ENCODE measurements at regions not wholly inside any gene's neighbourhood (a gene's known extent, or its start where the extent isn't known, plus 50 kb on each side); places are given as distances from the start of the nearest gene placed in this dataset.
"Not testable (repeated sequence)": the region's sequence is repeated elsewhere in the genome, so short reads cannot be mapped to it uniquely, and the experiment has no call there.

- TF ChIP-seq CTCF (IDR thresholded peaks at IDR 0.05); POLR2AphosphoS5 (IDR thresholded peaks at IDR 0.05; ENCODE audit: low read depth, low read length): not testable (repeated sequence)
These were observed 537.3 kb downstream of the ZBBX start for GRCh38 chr3:166842784-166843183.
